NCI-H2196 (cell line): ENCODE measurements at regions not wholly inside any gene's neighbourhood (a gene's known extent, or its start where the extent isn't known, plus 50 kb on each side); places are given as distances from the start of the nearest gene placed in this dataset.

Experiments
- DNase-seq: peaks from one replicate; lab custom pipeline; 2025; ENCODE audit not compliant: unreplicated experiment; lab: John Stamatoyannopoulos, UW

DNA sequence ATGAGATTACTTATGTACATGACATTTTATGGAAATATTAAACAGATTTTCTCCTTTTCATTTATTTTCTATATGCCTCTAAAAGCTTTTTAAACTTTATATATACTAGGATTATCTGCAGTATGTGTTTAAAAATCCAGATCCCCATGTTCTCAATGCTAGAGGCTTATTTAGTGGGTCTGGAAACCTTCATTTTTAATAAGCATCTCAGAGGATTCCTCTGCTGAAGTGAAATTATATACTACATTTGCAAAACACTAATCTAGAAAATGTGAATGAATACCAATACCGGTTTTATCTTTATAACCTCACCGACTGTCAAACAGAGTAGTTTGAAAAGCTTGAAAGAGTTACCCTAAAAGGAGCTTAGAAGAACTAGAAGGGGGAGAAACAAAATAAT, 863.8 kb upstream of the ZWINT start:
- no peak for DNase-seq

DNA sequence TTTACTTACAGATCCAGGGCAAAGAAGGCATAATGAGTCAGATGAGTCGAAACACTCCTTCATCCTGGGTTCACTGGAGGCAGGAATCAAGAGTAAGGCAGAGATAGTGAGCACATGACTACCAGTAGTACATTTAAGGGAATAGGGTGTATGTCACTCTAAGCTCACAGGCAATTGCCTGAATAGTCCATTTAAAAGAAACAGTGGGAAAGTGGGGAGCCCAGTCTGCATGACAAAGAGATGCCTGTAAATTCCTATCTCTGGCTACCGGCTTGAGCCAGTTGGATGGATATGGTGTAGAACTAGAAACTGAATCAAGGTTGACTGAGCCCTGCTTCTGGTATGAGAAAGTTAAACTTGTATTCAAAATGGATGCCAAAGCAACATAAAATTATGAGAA, 861.5 kb upstream of the ZWINT start:
- no peak for DNase-seq

GRCh38 chr10:57222129-57222528, 861.1 kb upstream of the ZWINT start:
- DNase-seq = no peak

DNA sequence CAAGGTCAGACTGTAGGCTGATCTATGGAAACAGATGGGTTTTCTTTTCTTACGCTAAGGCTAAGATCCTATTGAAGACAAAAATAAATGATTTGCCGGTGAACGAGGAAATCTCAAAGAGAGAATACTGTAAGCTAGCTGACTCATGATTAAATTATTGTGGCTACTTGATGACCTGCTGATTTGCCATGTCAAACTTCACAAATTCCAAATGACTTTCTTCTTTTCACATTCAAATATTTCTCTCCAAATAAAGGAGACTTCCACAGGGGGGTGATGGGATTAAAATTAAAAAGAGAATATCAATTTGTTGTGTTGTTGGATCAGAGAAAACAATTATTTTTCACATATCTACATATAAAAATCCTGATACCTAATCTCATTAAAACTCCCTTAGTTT, 860.6 kb upstream of the ZWINT start:
- no peak for DNase-seq

DNA sequence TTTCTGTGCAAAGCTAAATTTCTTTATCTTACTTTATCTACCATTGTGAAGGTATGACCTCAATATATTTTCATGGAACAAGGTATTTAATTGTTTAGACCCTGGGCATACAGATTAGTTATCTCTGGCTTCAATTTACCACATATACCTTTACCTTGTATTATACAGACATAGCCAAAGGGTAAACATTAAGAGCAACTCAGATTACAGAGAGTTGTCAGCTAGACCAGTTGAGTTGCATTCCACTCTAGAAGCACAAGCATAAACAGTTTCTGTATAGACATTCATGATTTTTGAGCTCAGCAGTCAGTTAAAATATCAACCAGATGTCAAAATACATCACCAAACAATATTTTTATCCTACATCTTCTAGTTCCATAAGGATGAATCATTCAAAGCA, 857.3 kb upstream of the ZWINT start:
- DNase-seq = no peak

DNA sequence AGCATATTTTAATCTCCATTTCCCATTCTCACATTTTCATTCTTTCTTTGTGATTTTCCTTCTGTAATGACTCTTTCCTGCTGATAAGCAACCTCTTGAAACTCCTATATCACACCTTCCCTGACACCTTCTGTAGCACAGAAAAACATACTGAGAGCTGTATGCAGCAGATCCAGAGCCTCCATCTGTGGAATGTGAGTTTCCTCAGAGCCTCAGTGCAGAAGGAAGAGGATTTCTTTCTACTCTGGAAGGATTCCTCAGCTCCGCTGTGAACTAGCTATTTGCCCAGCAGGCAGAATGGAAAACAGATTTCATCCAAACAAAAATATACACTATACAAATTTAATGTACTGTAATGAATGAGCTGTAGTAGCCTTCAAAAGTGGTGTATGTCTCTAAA, 841.3 kb upstream of the ZWINT start:
- no peak for DNase-seq

GRCh38 chr10:57188846-57189245, 827.8 kb upstream of the ZWINT start:
- no peak for DNase-seq

DNA sequence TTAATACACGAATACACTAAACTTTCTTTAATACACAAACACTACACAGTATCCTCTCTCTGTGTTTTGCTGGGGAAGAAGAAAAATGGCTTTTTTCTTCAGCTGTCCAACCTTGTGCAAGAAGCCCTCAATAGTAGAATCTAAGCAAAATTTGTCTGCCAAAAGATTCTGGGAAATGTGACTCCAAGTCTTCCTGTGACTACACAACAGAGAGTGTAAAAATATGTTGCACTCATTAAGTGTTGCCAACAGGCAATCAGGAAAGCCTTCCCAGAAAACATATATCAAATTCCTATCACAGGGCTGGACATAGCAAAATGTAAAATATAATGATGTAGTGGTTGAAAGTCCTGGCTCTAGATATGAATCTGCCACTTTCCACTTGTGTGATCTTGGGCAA, 825.1 kb upstream of the ZWINT start:
- no peak for DNase-seq

GRCh38 chr10:57169597-57169996, 808.5 kb upstream of the ZWINT start:
- no peak for DNase-seq

GRCh38 chr10:57168611-57169240, 807.7 kb upstream of the ZWINT start:
- DNase-seq = no peak

GRCh38 chr10:57165671-57166070, 804.6 kb upstream of the ZWINT start:
- no peak for DNase-seq

- DNase-seq = no peak
These were observed 801.2 kb upstream of the ZWINT start for GRCh38 chr10:57162231-57162630.

DNA sequence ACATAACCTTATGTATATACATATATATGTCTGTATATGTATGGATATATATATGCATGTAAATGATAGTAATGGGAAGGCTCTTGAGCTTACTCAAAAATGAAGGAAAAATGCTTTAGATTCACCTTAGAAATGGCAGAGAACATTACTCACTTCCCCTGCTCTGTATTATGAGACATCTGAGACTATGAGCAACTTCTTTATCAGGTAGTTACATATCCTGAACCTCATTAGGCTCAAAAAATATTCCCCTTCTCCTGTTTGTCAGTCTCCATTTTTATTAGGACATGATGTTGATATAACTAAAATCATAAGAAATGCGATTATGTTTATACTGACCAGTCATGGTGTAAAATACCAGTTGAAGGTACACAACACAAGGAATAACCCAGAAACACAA, 800.1 kb upstream of the ZWINT start:
- DNase-seq = no peak

GRCh38 chr10:57145548-57145947, 784.5 kb upstream of the ZWINT start:
- DNase-seq = no peak

- no peak for DNase-seq
These were observed 782.0 kb upstream of the ZWINT start for GRCh38 chr10:57142925-57143576.

DNA sequence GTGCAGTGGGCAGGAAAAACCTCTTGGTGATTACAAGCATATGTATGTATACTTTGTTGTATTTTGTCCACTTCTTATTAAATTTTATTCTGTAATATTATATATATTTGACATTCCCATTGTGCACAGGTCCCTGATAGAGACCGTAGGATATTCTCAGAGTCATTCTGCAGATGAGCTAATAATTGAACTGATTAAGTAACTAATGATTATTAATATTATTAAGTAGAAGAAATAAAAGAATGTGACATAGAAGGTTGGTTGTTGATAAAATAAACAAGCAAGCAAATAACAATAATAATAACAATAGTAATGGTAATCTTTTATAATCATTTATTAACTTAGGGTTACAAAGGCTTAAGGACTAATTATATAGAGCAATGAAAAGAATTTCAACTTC, 780.6 kb upstream of the ZWINT start:
- DNase-seq = no peak

- DNase-seq = no peak
These were observed 758.6 kb upstream of the ZWINT start for GRCh38 chr10:57119684-57120083.

DNA sequence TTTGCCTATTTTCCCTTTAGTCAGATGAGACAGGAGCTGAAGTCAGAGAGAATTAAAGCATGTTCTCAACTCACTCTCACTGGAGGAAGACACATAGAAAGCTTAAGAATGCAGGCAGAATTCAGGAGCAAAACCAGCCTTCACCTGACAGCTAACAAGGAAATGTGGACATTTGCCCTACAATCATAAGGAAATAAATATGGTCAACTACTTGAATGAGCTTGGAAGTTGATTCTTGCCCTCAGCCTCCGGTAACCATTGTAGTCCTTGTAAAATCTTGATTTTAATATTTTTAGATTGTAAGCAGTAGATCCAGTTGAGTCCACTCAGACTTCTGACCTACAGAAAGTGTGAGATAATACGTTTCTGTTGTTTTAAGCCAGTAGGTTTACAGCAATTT, 752.5 kb upstream of the ZWINT start:
- DNase-seq = no peak

- no peak for DNase-seq
These were observed 741.2 kb upstream of the ZWINT start for GRCh38 chr10:57102236-57102635.

DNA sequence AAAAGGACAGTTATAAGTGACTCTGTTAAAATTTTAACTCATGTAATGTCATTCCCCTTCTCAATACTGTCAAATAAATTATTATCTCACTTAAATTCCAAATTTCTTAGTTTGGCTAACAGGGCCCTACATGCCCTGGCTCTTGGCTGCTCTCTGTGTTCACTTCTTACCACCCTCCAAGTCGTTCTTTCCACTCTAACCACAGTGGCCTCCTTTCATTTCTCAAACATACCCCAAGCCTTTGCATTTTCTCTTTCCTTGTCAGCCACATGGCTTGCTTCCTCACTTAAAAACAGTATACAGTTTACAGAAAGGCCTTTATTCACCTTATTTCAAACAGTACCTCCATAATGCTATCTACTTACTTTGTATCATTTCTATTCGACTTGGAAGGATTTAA, 737.1 kb upstream of the ZWINT start:
- no peak for DNase-seq

DNA sequence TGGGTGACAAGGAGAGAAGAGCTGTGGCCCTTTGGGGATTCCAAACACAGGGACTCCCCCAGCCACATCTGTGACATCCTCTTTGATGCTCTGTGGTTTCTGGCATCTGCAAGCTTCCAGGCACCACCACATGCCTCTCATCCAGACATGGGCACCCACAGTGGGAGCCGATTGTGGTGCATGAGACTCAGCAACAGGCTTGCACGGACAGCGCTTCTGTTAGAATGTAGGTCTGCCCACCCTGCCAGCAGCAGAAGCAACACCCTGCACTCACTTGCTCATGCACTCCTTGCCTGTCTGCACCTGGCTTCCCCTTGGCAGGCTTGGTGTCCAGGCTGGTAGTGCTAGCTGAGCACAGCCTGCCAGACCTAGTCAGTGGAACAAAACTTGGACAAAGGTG, 735.0 kb upstream of the ZWINT start:
- DNase-seq = no peak

- no peak for DNase-seq
These were observed 733.9 kb upstream of the ZWINT start for GRCh38 chr10:57094965-57095364.

DNA sequence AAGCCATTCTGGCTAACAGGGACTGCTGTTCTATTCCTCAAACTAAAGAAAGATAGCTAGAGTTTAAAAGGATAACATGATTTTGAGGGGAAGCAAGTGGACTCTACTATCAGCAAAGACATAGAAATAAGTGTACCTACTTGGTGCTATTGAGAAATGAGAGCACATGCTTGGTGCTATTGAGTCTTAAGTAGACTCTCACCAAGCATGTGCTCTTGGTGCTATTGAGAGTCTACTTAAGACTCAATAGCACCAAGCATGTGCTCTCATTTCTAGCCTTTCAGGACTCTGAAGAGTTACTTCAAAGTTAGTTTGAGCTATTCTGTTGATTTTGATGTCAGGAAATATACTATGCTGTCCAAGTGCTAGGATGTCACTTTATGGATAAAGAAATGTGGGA, 733.0 kb upstream of the ZWINT start:
- no peak for DNase-seq
